SK-N-SH (cell line): ENCODE measurements at regions not wholly inside any gene's neighbourhood (a gene's known extent, or its start where the extent isn't known, plus 50 kb on each side); places are given as distances from the start of the nearest gene placed in this dataset.

ENCODE experiments used
- CTCF ChIA-PET: fragments of 300-600, 350-600 bp; formaldehyde crosslinking; extraction: SDS; loops from one replicate; lab custom pipeline; 2021; lab: Yijun Ruan, JAX
- POLR2A ChIA-PET: fragments of 350-600 bp; sonication (Branson Sonifier 250); formaldehyde crosslinking; extraction: SDS; loops from one replicate; lab custom pipeline; 2020; ENCODE audit warnings: antibody characterized with exemption, inconsistent platforms; lab: Yijun Ruan, JAX
- DNase-seq: peaks from one replicate; pipeline ENCODE4 v3.0.0; 2012
- H2AFZ ChIP-seq: fragments of 200-600 bp; sonication (generic); 2 replicates; pipeline ENCODE4 v1.8.1; 2016; ENCODE audit warnings: antibody characterized with exemption, mild to moderate bottlenecking, low read depth
- H3F3A ChIP-seq: fragments of 200-600 bp; sonication (generic); replicated peaks from 2 replicates; pipeline ENCODE3; 2016; ENCODE audit warnings: antibody characterized with exemption, mild to moderate bottlenecking; ENCODE audit not compliant: insufficient read depth
- H3K27ac ChIP-seq, 2 experiments: fragments of 200-500 bp in 1 of 2; fragments of 200-600 bp in 1 of 2; sonication (Bioruptor generic) in 1 of 2; sonication (generic), shearing (Covaris generic) in 1 of 2; 2 replicates each; pipeline versions ENCODE4 v1.5.1 to v1.6.1; 2014 to 2016; ENCODE audit warnings: low read depth in 2 of 2, inconsistent platforms in 1 of 2, low read length in 1 of 2, mild to moderate bottlenecking in 1 of 2, mixed read lengths in 1 of 2
- H3K27me3 ChIP-seq: fragments of 200-600 bp; sonication (generic), shearing (Covaris generic); 2 replicates; pipeline ENCODE4 v1.6.1; 2016; ENCODE audit warnings: mixed run types; ENCODE audit not compliant: insufficient read depth
- H3K36me3 ChIP-seq, 2 experiments: fragments of 200-500 bp in 1 of 2; fragments of 200-600 bp in 1 of 2; sonication (Bioruptor generic) in 1 of 2; sonication (generic) in 1 of 2; replicated peaks in 1 of 2; 2 replicates each; pipeline versions ENCODE3 to v1.5.1; 2014 to 2016; ENCODE audit warnings: low read length in 1 of 2, mild to moderate bottlenecking in 1 of 2; ENCODE audit not compliant: insufficient read depth in 2 of 2, control insufficient read depth in 1 of 2
- H3K4me1 ChIP-seq, 2 experiments: fragments of 200-500 bp in 1 of 2; fragments of 200-600 bp in 1 of 2; sonication (Bioruptor generic) in 1 of 2; sonication (generic), shearing (Covaris generic) in 1 of 2; 2 replicates each; pipeline versions ENCODE4 v1.5.1 to v1.6.1; 2014 to 2016; ENCODE audit warnings: low read depth in 1 of 2, low read length in 1 of 2, mixed run types in 1 of 2; ENCODE audit not compliant: insufficient read depth in 2 of 2, control insufficient read depth in 1 of 2
- H3K4me2 ChIP-seq: fragments of 200-600 bp; sonication (generic), shearing (Covaris generic); 2 replicates; pipeline ENCODE4 v1.6.1; 2017; ENCODE audit warnings: mixed run types
- H3K4me3 ChIP-seq, 2 experiments: fragments of 200-500 bp in 1 of 2; fragments of 200-600 bp in 1 of 2; sonication (Bioruptor generic) in 1 of 2; sonication (generic), shearing (Covaris generic) in 1 of 2; 2 replicates each; pipeline versions ENCODE4 v1.5.1 to v1.8.1; 2014 to 2016; ENCODE audit warnings: low read depth in 2 of 2, inconsistent platforms in 1 of 2, low read length in 1 of 2, mild to moderate bottlenecking in 1 of 2, mixed read lengths in 1 of 2, moderate library complexity in 1 of 2
- H3K79me2 ChIP-seq: fragments of 200-600 bp; sonication (generic); 2 replicates; pipeline ENCODE4 v1.8.1; 2017; ENCODE audit warnings: mild to moderate bottlenecking; ENCODE audit not compliant: insufficient read depth
- H3K9ac ChIP-seq: fragments of 200-600 bp; sonication (generic); 2 replicates; pipeline ENCODE4 v1.6.1; 2017; ENCODE audit warnings: mixed run types
- H3K9me2 ChIP-seq: fragments of 200-600 bp; sonication (generic); 2 replicates; pipeline ENCODE4 v1.6.1; 2017; ENCODE audit warnings: mixed run types
- H3K9me3 ChIP-seq: fragments of 200-600 bp; sonication (generic); 2 replicates; pipeline ENCODE4 v1.6.1; 2017; ENCODE audit warnings: mixed run types, mild to moderate bottlenecking, moderate library complexity
- H4K20me1 ChIP-seq: fragments of 200-600 bp; sonication (generic); 2 replicates; pipeline ENCODE4 v1.6.1; 2017; ENCODE audit warnings: mild to moderate bottlenecking, mixed run types; ENCODE audit not compliant: insufficient read depth
- EZH2phosphoT487 ChIP-seq: fragments of 200-600 bp; sonication (generic); IDR thresholded peaks from 2 replicates; pipeline ENCODE4 v1.6.1; 2017; ENCODE audit warnings: low read depth, mixed run types, mild to moderate bottlenecking, antibody characterized with exemption, moderate library complexity, borderline replicate concordance
- FOXJ3 ChIP-seq: sonication (generic); formaldehyde crosslinking; IDR thresholded peaks from 2 replicates; pipeline ENCODE4 v1.5.1; 2020; ENCODE audit warnings: mild to moderate bottlenecking, missing genetic modification reagents
- FOXM1 ChIP-seq: IDR thresholded peaks from 2 replicates; pipeline ENCODE4 v1.4.0; 2012; ENCODE audit warnings: low read depth, mild to moderate bottlenecking
- MAX ChIP-seq: IDR thresholded peaks from 2 replicates; pipeline ENCODE4 v1.4.0; 2012; ENCODE audit warnings: low read depth
- MEF2A ChIP-seq: IDR thresholded peaks from 2 replicates; pipeline ENCODE4 v1.4.0; 2012; ENCODE audit warnings: low read depth, borderline replicate concordance
- MXI1 ChIP-seq: IDR thresholded peaks from 2 replicates; pipeline ENCODE4 v1.6.1; 2012; ENCODE audit warnings: mild to moderate bottlenecking, low read depth, low read length, improper control_type of control experiment
- NFIC ChIP-seq: IDR thresholded peaks from 2 replicates; pipeline ENCODE4 v1.4.0; 2012; ENCODE audit warnings: borderline replicate concordance
- PBX3 ChIP-seq: IDR thresholded peaks from 2 replicates; pipeline ENCODE4; 2012
- POLR2AphosphoS5 ChIP-seq: IDR thresholded peaks from 2 replicates; pipeline ENCODE4 v1.6.1; 2012; ENCODE audit warnings: low read depth, low read length
- RCOR1 ChIP-seq: fragments of 150-350 bp; IDR thresholded peaks from 2 replicates; pipeline ENCODE4 v1.6.1; 2017; ENCODE audit warnings: antibody characterized with exemption, low read length
- RFX5 ChIP-seq: IDR thresholded peaks from 2 replicates; pipeline ENCODE4 v1.6.1; 2012; ENCODE audit warnings: mild to moderate bottlenecking, improper control_type of control experiment, low read length
- SIN3A ChIP-seq: IDR thresholded peaks from 2 replicates; pipeline ENCODE4 v1.6.1; 2012; ENCODE audit warnings: low read depth, mild to moderate bottlenecking, low read length, moderate library complexity, borderline replicate concordance
- TEAD4 ChIP-seq: IDR thresholded peaks from 2 replicates; pipeline ENCODE4 v1.4.0; 2012; ENCODE audit warnings: mild to moderate bottlenecking, borderline replicate concordance; ENCODE audit not compliant: insufficient read depth
- YY1 ChIP-seq: IDR thresholded peaks from 2 replicates; pipeline ENCODE4 v1.4.0; 2012; ENCODE audit warnings: low read depth, mild to moderate bottlenecking
- ZBTB33 ChIP-seq: IDR thresholded peaks from 2 replicates; pipeline ENCODE4 v1.4.0; 2012; ENCODE audit warnings: low read depth, borderline replicate concordance
- WGBS: methylation state at CpG from one replicate; pipeline ENCODE4 v1.1.6; 2017; ENCODE audit warnings: low lambda C conversion rate; 5-methylcytosine and 5-hydroxymethylcytosine counted together
- TF ChIP-seq, protein P1 (sequence below): IDR thresholded peaks from 2 replicates; pipeline ENCODE4 v1.4.0; 2012; ENCODE audit warnings: low read depth, borderline replicate concordance
- TF ChIP-seq, protein P2 (sequence below): fragments of 150-350 bp; IDR thresholded peaks from 2 replicates; pipeline ENCODE4 v1.6.1; 2017; ENCODE audit warnings: antibody characterized with exemption, low read length, low read depth, borderline replicate concordance
- TF ChIP-seq, protein P3 (sequence below): IDR thresholded peaks from 2 replicates; pipeline ENCODE4 v1.6.1; 2012; ENCODE audit warnings: mild to moderate bottlenecking, low read depth, low read length, moderate library complexity

DNA sequence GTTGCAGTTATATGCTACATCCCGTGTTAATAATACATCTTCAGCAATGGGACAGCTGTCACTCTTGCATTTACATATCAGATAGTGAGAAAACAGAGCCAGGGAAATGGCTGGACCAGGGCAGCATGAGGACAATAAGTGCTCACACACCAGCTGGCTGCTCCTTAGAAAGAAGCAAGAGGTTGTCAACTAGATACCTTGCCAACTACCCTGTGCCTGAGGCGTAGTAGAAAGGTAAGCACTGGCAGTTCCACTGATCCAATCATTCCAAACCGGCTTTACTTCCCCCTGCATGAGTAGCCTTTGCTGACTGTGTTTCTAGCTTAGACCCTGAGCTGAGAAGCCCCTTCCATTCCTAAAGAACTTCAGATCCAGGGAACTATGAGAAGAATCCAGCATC lies 52.2 kb upstream of the FGF13 start:
- 0% methylated on average over 3 of the region's 3 CpGs for WGBS
- Histone ChIP-seq H3K9me2 (no peaks in the 10 kb centered on the region), H2AFZ (no peak overlapping the region), H3K36me3 (no peaks in the 10 kb centered on the region), H3K27ac (no peak overlapping the region), H3K4me2 (no peak overlapping the region), H4K20me1 (no peaks in the 10 kb centered on the region), H3K4me3 (no peak overlapping the region), H3K9me3 (no peaks in the 10 kb centered on the region), H3K4me1 (no peaks in the 10 kb centered on the region), H3K9ac (no peak overlapping the region), H3K27me3 (no peaks in the 10 kb centered on the region; the same call in 1 of the 2 replicates), H3F3A (no peaks in the 10 kb centered on the region), H3K79me2 (no peaks in the 10 kb centered on the region)
- TF ChIP-seq EZH2phosphoT487 (no peak), POLR2AphosphoS5 (no peak), FOXJ3 (no peak), NFIC (no peak), YY1 (no peak), RCOR1 (no peak), TEAD4 (no peak), SIN3A (no peak), MXI1 (no peak)
- TF ChIP-seq, protein P1, sequence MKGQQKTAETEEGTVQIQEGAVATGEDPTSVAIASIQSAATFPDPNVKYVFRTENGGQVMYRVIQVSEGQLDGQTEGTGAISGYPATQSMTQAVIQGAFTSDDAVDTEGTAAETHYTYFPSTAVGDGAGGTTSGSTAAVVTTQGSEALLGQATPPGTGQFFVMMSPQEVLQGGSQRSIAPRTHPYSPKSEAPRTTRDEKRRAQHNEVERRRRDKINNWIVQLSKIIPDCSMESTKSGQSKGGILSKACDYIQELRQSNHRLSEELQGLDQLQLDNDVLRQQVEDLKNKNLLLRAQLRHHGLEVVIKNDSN, result no peak
- TF ChIP-seq, protein P2, sequence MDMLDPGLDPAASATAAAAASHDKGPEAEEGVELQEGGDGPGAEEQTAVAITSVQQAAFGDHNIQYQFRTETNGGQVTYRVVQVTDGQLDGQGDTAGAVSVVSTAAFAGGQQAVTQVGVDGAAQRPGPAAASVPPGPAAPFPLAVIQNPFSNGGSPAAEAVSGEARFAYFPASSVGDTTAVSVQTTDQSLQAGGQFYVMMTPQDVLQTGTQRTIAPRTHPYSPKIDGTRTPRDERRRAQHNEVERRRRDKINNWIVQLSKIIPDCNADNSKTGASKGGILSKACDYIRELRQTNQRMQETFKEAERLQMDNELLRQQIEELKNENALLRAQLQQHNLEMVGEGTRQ, result no peak
- POLR2A ChIA-PET, result no interaction called here
- DNase-seq, result no peak
- CTCF ChIA-PET, result interaction anchor here (1.4 kb wide), 1 partner anchor 11 kb away, joined by 3 read pairs; no protein-coding TSS in a partner anchor

DNA sequence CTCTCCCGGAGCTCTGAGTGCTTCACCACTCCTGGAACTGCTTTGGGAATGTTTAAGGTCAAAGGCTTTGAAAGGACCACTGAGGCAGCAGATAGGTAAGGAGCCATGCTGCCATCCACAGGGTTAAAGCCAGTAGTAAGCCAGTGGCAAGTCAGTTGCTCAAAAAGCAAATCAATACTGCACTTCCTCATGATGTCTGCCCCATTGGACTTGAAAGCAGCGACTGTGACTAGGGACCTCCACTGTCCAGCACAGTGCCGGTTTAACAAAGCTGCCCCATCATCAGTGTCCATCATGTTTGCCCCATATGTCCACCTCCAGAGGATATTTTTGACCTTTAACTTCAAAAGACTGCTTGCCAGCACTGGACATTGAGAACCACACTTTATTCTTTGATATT lies 49.9 kb upstream of the FGF13 start:
- no peaks in the 10 kb centered on the region for H3K36me3 ChIP-seq

More for the DNA sequence above, 49.9 kb upstream of the FGF13 start:
- no peak overlapping the region for H3K4me2 ChIP-seq
- 0% methylated on average over 3 of the region's 3 CpGs for whole genome bisulfite sequencing
- H3K27ac ChIP-seq, result no peak overlapping the region
- H3K4me1 ChIP-seq, result no peaks in the 10 kb centered on the region
- H3K79me2 ChIP-seq, result no peaks in the 10 kb centered on the region
- DNase-seq, result no peak
- H2AFZ ChIP-seq, result no peak overlapping the region
- TF ChIP-seq FOXM1, result no peak
- TF ChIP-seq, protein P1, result no peak
- no peak for TF ChIP-seq FOXJ3
- TF ChIP-seq MAX, result no peak
- TF ChIP-seq RFX5, result no peak
- no peak for TF ChIP-seq EZH2phosphoT487
- TF ChIP-seq PBX3, result no peak
- TF ChIP-seq MEF2A, result no peak
- TF ChIP-seq, protein P3, sequence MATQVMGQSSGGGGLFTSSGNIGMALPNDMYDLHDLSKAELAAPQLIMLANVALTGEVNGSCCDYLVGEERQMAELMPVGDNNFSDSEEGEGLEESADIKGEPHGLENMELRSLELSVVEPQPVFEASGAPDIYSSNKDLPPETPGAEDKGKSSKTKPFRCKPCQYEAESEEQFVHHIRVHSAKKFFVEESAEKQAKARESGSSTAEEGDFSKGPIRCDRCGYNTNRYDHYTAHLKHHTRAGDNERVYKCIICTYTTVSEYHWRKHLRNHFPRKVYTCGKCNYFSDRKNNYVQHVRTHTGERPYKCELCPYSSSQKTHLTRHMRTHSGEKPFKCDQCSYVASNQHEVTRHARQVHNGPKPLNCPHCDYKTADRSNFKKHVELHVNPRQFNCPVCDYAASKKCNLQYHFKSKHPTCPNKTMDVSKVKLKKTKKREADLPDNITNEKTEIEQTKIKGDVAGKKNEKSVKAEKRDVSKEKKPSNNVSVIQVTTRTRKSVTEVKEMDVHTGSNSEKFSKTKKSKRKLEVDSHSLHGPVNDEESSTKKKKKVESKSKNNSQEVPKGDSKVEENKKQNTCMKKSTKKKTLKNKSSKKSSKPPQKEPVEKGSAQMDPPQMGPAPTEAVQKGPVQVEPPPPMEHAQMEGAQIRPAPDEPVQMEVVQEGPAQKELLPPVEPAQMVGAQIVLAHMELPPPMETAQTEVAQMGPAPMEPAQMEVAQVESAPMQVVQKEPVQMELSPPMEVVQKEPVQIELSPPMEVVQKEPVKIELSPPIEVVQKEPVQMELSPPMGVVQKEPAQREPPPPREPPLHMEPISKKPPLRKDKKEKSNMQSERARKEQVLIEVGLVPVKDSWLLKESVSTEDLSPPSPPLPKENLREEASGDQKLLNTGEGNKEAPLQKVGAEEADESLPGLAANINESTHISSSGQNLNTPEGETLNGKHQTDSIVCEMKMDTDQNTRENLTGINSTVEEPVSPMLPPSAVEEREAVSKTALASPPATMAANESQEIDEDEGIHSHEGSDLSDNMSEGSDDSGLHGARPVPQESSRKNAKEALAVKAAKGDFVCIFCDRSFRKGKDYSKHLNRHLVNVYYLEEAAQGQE, result no peak
- TF ChIP-seq ZBTB33, result no peak
- ChIA-PET CTCF (interaction anchor here (1.1 to 1.7 kb wide), 2 partner anchors 12 to 15 kb away, joined by 3 to 4 read pairs; no protein-coding TSS in a partner anchor), POLR2A (no interaction called here)
- H3K4me3 ChIP-seq, result no peak overlapping the region
- no peaks in the 10 kb centered on the region for H4K20me1 ChIP-seq
- H3K9me2 ChIP-seq, result no peaks in the 10 kb centered on the region
- no peaks in the 10 kb centered on the region for H3F3A ChIP-seq
- H3K9ac ChIP-seq, result no peak overlapping the region
- no peaks in the 10 kb centered on the region for H3K9me3 ChIP-seq
- H3K27me3 ChIP-seq, result no peaks in the 10 kb centered on the region; the same call in 1 of the 2 replicates
